ENCODE measurements at regions not wholly inside any gene's neighbourhood (a gene's known extent, or its start where the extent isn't known, plus 50 kb on each side); places are given as distances from the start of the nearest gene placed in this dataset.

DNA sequence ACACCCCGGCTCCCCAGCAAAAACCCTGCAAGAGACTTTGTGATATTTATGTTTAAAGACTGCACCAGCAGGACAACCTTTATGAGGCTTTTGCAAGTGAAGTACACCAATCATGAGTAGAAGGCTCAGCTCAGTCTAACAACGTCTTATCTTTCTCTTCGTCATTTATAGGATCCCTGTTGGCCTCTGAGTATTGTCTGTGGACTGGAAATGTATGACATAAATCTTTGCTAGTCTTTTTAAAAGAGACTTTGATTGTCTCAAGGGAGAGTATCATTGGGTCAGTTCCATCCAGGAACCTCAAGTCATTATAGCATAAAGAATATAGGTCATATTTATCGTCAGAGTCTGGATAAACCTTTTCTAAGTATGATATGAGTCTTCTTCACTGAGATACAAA is 505.0 kb upstream of the SOX9 start:
- TF ChIP-seq EZH2 (IDR thresholded peaks at IDR 0.05; ENCODE audit: low read length, unreplicated experiment) (no peak), EZH2phosphoT487 (IDR thresholded peaks at IDR 0.05; ENCODE audit: borderline replicate concordance, low read length) (no peak)
- TF ChIP-seq, protein P1, sequence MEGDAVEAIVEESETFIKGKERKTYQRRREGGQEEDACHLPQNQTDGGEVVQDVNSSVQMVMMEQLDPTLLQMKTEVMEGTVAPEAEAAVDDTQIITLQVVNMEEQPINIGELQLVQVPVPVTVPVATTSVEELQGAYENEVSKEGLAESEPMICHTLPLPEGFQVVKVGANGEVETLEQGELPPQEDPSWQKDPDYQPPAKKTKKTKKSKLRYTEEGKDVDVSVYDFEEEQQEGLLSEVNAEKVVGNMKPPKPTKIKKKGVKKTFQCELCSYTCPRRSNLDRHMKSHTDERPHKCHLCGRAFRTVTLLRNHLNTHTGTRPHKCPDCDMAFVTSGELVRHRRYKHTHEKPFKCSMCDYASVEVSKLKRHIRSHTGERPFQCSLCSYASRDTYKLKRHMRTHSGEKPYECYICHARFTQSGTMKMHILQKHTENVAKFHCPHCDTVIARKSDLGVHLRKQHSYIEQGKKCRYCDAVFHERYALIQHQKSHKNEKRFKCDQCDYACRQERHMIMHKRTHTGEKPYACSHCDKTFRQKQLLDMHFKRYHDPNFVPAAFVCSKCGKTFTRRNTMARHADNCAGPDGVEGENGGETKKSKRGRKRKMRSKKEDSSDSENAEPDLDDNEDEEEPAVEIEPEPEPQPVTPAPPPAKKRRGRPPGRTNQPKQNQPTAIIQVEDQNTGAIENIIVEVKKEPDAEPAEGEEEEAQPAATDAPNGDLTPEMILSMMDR (conservative IDR thresholded peaks at IDR 0.05; ENCODE audit: low read depth, low read length): no peak
